HG03442 (cell line): ENCODE measurements at regions not wholly inside any gene's neighbourhood (a gene's known extent, or its start where the extent isn't known, plus 50 kb on each side); places are given as distances from the start of the nearest gene placed in this dataset.

ENCODE experiments used
- ATAC-seq: cut with Tn5 transposase; IDR thresholded peaks from one replicate; pipeline ENCODE4 v1.9.1; 2021; ENCODE audit warnings: mild to moderate bottlenecking, moderate library complexity; ENCODE audit not compliant: unreplicated experiment

GRCh38 chr16:86965840-86966550 is 351.2 kb downstream of the C16orf95 start:
- no peak for ATAC-seq

GRCh38 chr16:86966777-86967176 is 350.4 kb downstream of the C16orf95 start:
- ATAC-seq, result no peak

- no peak for ATAC-seq
These were observed 348.3 kb downstream of the C16orf95 start for GRCh38 chr16:86968866-86969265.

GRCh38 chr16:86969716-86970115 is 347.5 kb downstream of the C16orf95 start:
- no peak for ATAC-seq

- ATAC-seq, result no peak
These were observed 346.9 kb downstream of the C16orf95 start for GRCh38 chr16:86970279-86970678.

GRCh38 chr16:86970726-86971125 is 346.5 kb downstream of the C16orf95 start:
- no peak for ATAC-seq

GRCh38 chr16:86971251-86971650 is 345.9 kb downstream of the C16orf95 start:
- no peak for ATAC-seq

- no peak for ATAC-seq
These were observed 343.1 kb downstream of the C16orf95 start for GRCh38 chr16:86974120-86974519.

GRCh38 chr16:86975445-86975844 is 341.7 kb downstream of the C16orf95 start:
- no peak for ATAC-seq

- no peak for ATAC-seq
These were observed 340.0 kb downstream of the C16orf95 start for GRCh38 chr16:86977076-86977676.

- ATAC-seq, result no peak
These were observed 338.7 kb downstream of the C16orf95 start for GRCh38 chr16:86978445-86979030.

- no peak for ATAC-seq
These were observed 338.1 kb downstream of the C16orf95 start for GRCh38 chr16:86979061-86979460.

- no peak for ATAC-seq
These were observed 337.1 kb downstream of the C16orf95 start for GRCh38 chr16:86979984-86980553.

- ATAC-seq, result no peak
These were observed 336.5 kb downstream of the C16orf95 start for GRCh38 chr16:86980644-86981043.

- ATAC-seq, result no peak
These were observed 334.9 kb downstream of the C16orf95 start for GRCh38 chr16:86982347-86982596.

- ATAC-seq, result no peak
These were observed 334.3 kb downstream of the C16orf95 start for GRCh38 chr16:86982912-86983311.

GRCh38 chr16:86983621-86984020 is 333.6 kb downstream of the C16orf95 start:
- no peak for ATAC-seq

- no peak for ATAC-seq
These were observed 332.8 kb downstream of the C16orf95 start for GRCh38 chr16:86984343-86984742.

- ATAC-seq, result no peak
These were observed 332.1 kb downstream of the C16orf95 start for GRCh38 chr16:86984991-86985647.

GRCh38 chr16:86985648-86986015 is 331.6 kb downstream of the C16orf95 start:
- no peak for ATAC-seq

- ATAC-seq, result no peak
These were observed 331.1 kb downstream of the C16orf95 start for GRCh38 chr16:86986136-86986535.
